Fibroblast of skin of right biceps (primary cell): ENCODE measurements at regions not wholly inside any gene's neighbourhood (a gene's known extent, or its start where the extent isn't known, plus 50 kb on each side); places are given as distances from the start of the nearest gene placed in this dataset.

ENCODE experiments used
- DNase-seq: peaks from one replicate; pipeline ENCODE4 v3.0.0-alpha.2; 2013

DNA sequence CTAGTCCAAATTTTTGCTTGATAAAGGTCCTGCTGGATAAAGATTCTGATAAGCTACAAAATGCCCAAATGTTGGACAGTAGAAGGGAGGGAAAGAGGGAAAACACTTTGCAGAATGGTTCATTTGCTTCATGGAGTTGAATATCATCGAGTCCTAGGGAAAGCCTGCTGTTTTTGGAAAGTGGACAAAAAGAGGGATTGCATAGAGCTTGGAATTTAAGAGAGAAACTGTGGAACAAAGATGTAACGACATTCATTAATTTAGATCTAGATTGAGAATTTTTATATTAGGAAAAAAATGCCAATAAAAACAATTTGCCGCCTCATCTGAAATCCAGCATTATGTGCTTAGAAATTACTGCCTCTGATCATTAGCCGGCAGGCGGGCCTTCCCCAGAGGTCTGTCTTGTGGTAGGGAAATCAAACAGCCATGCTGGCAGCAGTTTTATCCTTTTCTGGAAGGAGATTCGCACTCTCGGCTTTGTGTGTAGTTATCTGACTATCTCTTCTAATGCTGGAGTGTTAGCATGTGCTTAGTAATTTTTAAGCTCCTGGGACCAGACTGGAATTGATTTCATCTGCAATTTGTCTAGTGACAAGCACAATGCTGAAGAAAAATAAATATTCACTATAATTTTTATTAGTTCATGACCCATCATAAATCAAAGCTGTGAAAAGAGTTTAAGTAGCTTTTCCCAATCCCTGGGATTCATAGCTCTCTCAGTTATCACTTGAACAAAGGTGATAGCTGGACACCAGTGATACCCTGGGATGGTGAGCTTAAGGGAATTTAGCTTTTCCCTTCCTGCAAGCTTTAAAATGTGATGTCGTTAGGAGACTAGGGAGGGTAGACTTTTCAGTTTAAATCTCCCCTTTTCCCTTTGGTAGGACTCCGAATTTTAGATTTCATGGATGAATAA is 329.5 kb downstream of the PRL start:
- DNase-seq = no peak

DNA sequence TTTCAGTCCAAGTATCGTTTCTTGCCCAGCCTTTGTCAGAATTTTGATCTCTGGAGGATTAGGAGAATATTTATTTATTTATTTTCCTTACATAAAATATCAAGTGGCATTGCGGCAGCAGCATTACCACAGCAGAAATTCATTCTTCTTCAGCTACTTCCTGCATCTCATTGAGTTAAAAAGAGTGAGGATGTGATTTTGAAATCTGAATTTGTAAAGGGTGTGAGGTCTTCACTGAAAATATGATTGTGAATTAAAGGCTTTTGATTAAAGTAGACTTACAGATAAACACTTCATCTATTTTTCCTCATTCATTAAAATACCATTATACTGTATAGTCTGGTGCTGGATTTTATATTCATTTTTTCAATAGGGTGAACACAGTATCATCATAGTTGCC is 328.4 kb downstream of the PRL start:
- no peak for DNase-seq

DNA sequence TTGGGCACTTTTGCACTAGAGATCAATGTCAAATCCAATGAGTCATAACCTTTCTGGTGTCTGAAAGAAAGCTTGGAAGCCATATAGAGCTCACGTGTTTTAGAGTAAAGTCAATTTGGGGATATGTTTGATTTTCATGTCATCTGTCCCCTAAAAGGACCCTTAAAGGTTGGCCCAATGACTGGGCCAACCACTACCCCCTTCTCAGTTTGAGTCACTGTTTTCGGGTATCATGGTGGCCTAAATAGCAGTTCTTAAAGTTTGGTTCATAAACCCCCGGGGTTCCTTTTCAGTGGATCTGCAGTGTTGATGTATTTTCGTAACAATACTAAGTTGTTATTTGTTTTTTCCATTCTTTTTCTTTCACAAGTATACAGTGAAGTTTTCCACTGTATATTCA is 327.6 kb downstream of the PRL start:
- DNase-seq = no peak

DNA sequence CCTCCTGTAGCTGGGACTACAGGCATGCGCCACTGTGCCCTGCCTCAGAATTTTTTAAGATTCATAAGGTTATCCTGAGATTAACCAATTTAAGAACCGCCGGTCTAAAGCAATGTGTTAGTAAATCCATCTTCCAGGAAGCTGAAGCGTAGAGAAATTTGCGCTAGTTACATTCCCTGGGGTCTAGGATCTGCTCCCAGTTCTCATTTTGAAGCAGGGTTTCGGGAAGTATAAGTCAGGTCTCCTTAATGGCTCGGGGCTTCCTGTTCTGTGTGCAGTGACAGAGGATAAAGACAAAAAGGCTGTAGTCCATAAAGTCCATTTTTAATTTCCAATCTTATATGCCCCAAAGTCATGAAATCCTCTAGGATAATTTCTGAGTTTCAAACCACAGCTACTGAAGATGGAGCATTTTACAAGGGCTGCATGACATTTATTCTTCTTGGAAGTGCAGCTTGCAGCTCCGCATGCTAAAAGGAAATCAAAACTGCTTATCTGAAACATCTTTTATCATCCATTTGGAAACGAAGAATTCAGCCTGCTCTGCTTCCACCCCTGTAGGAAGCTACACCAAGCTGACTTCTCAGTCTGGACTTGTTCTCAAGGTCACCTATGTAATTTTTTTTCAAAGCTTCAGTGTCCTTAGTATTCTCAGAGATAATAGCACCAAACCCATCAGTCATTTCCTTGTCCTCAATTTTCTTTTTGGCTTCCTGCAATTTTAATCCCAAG is 326.1 kb downstream of the PRL start:
- no peak for DNase-seq

DNA sequence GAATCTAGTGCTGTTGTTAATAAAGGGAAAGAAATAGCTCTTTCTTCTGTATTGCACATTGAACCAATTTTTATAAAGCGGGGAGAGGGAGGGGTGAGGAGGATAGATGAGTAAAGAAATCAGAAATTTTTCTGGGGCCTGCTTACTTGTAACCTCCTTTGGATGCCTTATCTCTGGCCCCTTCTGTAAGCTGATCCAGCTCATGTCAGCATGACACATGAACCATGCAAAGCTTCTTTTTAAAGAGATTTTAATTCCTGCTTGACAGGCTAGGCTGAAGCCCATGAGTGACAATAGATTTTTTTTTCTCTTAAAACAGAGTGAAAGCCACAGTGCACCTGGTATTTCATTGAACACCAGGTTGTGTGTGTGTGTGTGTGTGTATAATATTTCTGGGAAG is 325.3 kb downstream of the PRL start:
- peak; percentile 31 for DNase-seq

DNA sequence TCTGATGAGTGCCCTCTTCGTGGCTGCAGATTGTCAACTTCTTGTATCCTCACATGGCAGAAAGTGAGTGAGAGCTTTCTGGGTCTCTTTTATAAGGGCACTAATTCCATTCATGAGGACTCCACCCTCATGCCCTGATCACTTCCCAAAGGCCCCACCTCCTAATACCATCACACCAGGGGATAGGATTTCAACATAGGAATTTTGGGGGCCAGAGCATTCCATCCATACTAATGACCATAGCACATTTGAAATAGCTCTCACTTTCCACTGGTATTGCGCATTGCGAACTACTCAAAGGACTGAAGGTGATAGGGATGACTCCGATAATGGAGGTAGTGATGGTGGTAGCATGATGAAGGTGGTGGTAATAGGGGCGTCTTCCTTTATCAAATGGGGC is 324.3 kb downstream of the PRL start:
- DNase-seq = no peak

DNA sequence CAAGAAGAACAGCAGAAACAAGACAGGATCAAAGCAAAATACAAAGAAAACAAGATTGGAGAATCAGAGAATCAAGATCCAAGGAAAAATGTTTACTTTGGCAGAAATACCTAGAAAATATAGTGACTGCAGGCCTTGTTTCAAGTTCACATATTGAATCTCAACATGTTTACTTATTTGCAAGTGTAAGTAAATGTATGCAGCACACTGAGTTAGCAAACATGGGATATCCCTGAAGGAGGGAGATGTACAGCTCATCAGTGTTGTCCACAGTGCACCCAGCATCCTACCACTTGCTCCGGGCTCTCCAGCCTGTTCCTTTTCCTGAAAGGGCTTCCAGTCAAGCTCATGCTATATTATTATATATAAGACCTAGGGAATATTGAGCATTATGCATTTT is 319.5 kb downstream of the PRL start:
- no peak for DNase-seq

DNA sequence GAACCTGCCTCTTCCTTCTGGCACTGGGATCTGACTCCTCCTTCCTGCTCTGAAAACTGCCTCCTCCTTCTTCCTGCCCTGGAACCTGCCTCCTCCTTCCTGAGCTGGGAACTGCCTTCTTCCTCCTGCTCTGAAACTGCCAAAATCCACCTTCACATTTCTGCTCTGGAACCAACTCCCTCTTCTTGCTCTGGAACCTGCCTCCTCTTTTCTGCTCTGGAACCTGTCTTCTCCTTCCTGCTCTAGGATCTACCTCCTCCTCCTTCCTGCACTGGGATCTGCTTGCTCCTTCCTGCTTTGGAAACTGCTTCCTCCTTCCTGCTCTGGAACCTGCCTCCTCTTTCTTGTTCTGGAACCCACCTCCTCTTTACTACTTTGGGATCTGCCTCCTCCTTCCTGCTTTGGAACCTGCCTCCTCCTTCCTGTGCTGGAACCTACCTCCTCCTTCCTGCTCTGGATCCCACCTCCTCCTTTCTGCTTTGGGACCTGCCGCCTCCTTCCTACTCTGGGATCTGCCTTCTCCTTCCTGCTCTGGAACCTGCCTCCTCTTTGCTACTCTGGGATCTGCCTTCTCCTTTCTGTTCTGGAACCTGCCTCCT is 315.5 kb downstream of the PRL start:
- no peak for DNase-seq

DNA sequence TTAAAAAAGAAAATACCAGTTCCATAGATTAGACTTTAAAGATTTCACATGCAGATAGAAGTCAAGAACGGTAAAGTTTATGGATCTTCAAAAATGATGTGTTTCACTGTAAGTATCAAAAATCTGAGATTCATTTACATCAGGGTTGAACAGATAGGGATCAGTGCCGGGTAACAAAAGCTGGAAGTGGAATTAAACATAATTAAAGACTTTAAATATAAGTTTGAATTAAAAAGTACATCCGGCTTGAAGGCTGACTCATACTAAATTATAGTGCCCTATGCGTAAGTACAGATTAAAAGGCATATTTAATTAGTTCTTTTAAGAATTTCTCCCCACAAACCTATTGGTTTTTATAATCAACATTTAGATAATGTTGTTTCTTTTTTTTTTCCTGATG is 312.7 kb downstream of the PRL start:
- DNase-seq = no peak

DNA sequence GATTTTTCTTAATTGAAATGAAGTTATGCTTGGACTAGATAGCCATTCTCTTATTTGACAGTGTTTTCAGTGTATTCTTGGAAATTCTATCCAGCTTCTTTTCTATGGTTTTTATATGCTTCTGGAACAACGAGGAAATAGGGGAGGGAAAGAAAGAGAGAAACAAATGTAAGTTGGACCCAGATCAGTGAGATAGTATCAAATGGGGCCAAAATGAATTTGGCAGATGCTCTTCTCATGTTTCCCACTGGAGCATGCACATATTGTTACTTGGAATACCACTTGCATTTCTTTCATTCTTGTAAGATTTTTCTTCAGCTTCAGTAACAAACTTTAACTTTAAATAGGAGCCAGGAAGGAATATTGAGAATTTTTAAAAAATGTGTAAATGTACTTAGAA is 312.3 kb downstream of the PRL start:
- DNase-seq = peak; percentile 43

DNA sequence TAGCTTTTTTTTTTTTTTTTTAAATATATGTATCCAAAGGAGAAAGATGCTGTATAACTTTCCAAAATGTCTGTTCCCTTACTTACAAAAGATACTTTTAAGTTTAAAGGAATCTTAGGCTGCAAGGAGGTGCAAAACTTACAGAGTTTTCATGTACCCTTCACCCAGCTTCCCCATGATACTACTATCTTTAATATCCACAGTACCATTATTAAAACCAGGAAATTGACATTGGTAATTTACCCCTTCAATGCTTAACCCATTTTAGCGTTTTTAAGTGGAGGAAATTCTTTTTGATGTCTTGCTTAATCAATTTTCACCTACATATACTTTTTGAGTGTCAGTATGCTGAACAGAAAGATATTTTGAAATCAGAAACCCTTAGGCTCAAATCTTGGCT is 310.9 kb downstream of the PRL start:
- DNase-seq = no peak

DNA sequence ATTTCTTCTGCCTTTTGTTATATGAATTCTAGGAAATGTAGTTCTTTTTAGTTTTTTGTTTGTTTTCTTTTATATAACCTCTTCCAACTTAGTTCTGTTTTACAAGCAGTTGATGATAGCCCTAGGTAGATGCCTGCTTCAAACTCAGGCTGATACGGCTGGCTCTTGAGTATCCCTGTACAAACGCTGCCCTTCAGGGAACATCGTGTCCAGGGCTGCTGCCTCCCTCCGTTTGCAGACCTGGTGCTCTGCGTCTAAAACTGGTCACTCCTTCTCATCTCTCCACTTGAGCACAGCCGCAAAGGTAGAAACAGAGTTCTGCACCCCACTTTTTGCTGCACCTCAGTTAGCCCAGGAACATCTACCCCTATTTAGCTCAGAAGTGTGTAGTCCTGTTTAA is 310.1 kb downstream of the PRL start:
- no peak for DNase-seq

DNA sequence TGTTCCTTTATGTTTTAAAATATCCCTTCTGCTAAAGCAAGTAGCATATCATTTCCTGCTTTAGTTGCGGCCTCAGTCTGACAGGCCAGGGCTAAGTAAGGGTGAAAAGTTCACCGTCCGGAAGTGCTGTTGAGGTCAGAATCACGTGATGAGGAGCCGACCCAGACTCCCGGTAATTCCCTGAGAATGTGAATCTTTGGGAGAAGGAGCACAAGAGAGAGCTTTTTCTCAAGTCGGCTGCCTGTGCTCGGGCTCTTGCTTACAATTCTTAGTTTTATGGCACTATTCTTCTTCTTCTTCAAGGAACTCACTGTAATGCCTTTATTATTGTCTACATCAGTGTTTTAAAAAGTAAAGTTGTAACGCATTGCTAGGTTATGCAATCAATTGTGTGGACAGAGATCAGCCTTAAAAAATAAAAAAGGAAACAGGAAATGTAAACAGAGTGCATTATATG is 309.3 kb downstream of the PRL start:
- DNase-seq = peak; percentile 94

DNA sequence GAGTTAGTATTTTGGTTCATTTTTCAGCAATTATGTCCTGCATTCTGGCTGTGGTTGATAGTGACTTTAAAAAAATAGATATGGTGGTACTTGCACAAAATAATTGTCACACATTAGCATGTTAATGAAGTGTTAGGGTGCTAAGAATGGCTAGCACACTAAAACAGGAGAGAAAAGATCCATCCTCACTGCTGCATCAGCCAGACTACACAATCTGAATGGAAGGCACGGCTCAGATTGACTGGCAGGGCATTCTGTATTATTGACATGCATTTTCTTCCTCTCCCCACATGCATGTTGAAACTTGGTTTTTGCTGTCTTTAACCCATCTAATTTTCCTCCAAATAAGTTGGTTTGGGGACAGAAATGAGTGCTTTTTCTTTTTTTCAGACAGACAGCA is 306.3 kb downstream of the PRL start:
- no peak for DNase-seq

DNA sequence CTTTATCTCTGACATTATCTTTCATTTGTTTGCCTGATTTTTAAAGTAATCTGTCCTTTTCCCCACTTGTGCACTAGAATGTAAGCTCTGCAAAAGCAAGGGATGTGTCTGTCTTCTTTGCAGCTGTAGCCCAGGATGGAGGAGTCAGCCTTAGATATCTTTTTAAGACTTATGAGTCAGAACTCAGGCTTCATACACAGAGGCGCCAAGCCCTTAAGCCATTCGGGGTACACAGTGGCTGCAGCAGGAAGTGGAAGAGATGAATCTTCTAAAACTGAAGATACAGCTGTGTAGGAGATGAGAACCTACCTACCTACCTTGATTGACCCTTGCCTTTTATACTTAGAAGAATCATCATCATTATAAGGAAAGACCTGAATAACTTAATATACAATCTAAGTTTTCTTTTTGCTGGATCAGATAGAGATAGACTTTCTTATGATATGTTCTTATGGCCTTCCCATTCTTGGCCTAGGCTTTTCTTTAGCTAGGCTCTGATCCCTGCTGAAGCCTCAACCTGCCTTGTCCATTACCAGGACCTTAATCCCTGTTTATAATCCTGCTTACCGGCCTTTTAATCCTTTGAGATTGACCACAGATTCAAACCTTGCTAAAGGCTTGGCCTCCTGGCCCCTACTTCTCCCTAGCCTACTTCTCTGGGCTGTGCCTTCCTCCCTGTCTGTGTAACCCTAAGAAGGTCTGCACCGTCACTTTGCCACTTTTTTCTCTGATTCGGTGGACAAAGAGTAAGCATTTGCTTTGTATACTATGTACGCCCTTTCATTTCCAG is 304.5 kb downstream of the PRL start:
- peak; percentile 79 for DNase-seq

DNA sequence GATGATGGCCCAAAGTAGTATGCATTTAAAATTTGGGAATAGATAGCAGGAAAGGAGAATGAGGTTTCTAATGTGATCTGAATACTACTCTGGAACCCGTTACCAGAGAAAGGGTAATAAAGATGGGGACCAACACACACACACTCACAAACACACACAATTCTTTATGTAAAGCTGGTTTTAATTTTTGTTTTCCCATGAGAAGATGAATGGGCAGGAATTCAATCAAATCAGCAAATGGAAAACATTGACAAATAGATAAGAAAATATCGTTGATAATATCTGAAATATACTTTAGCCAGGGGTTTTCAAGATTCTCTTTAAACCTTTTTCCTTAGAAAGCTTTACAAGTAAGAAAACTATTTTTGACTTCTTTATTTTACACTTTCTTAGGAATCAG is 303.0 kb downstream of the PRL start:
- no peak for DNase-seq

DNA sequence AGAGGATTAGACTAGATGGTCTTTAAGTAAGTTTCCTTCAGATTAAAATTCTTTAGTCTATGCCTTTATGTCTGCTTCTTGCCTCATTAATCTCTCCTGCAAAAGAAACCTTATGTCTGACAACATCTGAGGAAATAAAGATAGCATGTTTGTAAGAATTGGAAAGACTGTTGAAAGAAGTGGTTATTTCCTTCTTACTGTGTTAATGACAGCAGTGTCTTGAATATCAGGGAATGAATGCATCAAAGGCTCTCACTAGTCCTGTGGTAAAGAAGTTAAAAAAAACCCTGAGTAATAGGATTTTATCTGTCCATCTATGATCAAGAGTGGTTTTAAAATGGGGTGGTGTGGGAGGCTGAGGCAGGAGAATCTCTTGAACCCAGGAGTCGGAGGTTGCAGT is 302.0 kb downstream of the PRL start:
- no peak for DNase-seq

DNA sequence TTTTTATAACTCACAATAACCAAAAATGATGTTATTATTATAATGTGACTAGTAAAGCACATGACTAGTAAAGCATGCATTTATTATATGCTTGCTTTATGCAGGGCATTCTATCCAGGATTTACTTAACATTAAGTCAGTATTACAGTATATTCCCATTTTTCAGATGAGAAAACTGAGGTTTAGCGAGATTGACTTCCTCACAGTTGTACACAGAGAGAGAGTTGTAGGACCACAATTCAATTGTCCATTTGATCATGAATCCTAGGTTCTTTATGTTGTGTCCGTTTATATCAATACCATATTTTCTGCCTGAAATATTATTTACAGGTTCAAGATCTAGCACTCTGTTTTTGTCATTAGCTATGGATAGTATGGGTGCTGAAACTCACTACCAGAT is 301.5 kb downstream of the PRL start:
- no peak for DNase-seq

DNA sequence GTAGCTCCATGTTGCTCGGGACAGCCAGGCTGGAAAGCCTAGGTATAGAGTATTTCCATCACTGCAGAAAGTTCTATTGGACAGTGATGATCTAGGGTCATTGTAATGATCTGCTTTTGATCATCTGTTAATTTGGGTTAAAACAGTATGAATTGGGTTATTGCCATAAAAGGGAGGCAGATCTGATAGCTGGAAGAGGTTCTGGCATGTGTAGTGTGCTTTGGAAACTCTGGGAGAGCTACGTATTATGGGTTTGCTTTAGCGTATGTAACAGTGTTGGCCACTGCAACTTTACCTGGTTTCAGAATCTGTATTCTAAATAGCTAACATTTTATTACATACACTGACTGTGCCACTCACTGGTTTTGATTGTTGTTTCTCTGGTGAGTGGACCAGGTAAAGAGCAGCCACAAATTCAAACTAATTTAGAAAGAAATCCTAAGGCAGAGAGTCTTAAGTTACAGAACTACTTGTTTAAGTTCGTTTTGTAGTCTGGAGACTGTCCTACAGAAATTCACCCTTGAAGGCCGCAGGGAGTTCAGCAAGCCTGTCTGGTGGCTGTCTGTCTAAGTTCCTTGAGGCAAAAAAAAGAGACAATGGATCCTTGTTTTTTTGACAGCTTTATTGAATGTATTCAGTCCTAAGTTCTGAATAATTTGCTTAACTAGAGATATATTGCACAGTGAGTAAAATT is 300.3 kb downstream of the PRL start:
- DNase-seq = no peak

DNA sequence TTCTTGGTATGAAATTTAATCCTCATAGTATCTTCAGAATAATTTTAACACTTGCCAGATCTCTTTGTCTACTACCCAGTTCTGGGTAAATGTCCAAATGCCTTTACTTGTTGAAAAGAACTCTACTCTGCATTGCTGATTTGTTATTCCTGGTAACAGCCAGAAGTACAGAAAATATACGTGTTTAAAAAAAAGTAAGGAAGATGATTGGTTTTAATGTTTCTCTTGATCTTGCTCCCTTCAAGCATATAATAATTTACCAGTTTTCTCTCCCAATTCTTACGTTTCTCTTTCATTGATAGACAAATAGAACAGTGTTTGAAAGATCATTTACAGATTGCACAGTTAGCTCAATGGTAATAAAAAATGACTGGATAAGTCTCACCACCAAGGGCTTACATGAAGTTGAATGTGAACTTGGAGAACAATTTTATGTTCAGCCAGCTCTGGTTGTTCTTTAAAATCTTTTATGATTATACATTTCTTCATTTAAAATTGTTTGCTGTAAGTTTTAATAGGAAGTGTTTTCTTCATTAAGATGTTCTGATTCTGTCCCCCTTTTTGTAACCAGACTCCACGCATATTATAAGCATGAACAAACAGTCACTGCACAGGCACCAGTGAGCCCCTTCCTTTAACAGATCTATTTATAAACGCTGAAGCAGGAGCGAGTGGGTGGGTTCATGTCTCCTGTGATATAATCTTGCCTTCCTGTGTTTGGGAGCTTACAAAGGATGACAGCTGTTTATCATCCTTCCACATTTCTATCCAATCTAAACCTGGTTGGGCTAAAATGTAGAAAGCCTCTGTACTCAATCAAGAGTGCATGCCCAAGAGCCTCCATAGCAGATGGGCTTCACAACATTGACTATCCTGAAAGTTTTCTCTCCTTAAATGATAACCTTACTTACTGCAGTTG is 299.5 kb downstream of the PRL start:
- peak; percentile 66 for DNase-seq

DNA sequence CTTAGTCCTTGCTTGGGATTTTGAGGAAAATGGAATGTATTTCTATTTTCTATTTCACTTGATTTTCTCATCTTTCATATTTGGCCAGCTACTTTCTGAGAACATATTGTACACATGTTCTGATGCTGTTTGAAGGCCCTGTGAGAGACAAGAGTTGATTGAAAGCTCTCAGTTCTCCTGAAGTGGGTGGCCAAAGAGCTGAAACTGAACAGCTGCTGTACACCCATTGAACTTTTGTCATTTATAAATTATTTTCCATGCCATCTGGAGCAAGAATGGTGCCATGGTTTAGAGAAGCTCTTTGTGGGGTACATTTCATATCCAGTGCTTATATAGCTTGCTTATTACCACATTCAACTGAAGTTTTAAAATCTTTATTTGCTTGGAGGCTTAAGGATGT is 298.3 kb downstream of the PRL start:
- DNase-seq = no peak
